HG02970 (cell line): ENCODE measurements at regions not wholly inside any gene's neighbourhood (a gene's known extent, or its start where the extent isn't known, plus 50 kb on each side); places are given as distances from the start of the nearest gene placed in this dataset.
"Not testable (repeated sequence)": the region's sequence is repeated elsewhere in the genome, so short reads cannot be mapped to it uniquely, and the experiment has no call there.

Experiments
- ATAC-seq: cut with Tn5 transposase; IDR thresholded peaks from one replicate; pipeline ENCODE4 v1.9.1; 2021; ENCODE audit warnings: mild to moderate bottlenecking, moderate library complexity, moderate number of reproducible peaks; ENCODE audit not compliant: unreplicated experiment, low FRiP score

DNA sequence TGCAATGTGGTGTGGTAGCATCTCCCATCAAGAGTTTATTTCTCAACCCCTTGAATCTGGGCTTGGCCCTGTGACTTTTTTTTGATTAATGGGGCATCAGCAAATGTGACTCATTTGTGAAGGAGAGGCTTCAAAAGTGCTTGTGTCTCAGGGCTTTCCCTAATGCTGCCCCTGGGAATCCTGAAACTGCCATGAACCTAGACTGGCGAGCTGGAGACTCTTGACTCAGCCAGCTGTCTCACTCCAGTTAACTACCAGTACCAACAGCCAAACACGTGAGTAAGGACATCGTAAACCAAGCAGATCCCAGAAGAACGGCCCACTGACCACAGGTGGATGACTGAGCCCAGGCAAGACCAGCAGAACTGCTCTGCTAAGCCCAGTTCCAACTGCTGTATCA lies 72.8 kb upstream of the ADTRP start:
- ATAC-seq = no peak

- ATAC-seq = no peak
Observed at GRCh38 chr6:11848852-11849731, 70.5 kb upstream of the ADTRP start.

DNA sequence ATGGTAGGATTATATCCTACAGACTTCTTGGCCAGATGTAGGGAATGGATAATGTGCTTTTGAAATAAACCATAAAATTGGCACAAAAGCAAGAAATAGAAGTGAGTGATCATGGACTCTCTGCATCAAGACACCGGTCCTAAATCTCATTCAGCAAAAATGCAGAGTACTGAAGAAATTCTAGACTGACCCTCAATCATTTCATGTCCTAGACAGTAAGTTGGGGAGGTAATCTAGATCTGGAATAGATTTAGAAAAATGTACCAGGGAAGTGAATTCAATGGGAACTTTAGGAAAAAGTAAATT lies 69.7 kb upstream of the ADTRP start:
- no peak for ATAC-seq

DNA sequence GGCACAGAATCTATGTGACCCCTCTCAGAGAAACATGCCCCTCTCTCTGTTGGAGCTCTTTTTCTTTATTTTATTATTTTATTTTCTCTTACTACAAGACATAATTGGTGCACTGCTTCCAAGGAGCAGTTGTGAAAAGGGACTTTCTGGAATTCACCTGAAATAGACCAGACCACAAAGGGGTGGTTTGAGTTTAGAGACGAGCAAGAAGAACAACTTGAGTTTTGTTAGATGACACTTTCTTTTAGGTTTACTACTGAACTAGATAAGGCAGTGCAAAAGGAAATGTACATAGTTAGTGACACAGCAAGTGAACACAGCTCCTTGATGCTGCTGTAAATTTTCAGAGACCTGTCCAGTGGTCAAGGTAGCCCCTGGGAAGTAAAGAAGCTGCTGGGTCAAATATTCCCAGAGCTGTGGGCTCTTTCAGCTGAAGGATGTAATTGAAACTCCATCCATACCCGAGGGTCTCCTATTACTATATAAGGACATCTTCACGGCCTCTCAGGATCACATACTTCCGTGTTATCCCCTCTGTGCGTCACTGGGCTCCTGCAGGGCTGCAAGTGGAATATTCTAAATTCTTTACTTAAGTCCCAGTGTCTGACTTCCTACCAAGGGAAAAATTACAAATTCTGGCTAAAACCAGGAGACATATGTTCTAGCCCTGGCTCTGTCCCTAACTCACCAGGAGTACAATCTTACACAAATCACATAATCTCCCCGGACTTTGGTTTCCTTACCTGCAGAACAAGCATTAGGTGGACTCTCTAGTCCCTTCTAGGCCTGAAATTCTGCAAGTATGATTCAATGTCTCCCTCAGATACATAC lies 69.1 kb upstream of the ADTRP start:
- no peak for ATAC-seq

- ATAC-seq = not testable (repeated sequence)
Observed at GRCh38 chr6:11847068-11847467, 68.5 kb upstream of the ADTRP start.

GRCh38 chr6:11845664-11846577 lies 67.3 kb upstream of the ADTRP start:
- no peak for ATAC-seq

GRCh38 chr6:11842795-11843194 lies 64.2 kb upstream of the ADTRP start:
- not testable (repeated sequence) for ATAC-seq

DNA sequence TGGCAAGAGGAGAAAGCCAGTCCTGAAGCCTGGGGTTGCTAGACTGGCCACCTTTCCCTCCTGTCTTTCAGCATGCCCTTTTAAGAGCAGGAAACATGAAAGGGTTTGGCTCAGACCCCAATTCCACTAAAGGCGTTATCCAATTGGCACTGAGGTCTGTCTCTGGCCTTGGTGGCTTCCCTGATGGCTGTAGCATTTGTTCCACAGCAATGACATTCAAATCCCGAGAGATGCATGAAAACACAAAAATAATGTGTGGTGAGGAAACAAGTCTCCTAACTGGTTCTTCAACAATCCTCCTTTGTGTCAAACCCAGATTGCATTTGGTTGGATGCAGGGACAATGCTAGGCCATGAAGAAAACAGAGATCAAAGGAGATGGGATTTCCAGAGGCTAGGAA lies 56.5 kb upstream of the ADTRP start:
- ATAC-seq = no peak

- peak; percentile 77 for ATAC-seq
Observed at GRCh38 chr6:11833626-11834592, 55.3 kb upstream of the ADTRP start.

DNA sequence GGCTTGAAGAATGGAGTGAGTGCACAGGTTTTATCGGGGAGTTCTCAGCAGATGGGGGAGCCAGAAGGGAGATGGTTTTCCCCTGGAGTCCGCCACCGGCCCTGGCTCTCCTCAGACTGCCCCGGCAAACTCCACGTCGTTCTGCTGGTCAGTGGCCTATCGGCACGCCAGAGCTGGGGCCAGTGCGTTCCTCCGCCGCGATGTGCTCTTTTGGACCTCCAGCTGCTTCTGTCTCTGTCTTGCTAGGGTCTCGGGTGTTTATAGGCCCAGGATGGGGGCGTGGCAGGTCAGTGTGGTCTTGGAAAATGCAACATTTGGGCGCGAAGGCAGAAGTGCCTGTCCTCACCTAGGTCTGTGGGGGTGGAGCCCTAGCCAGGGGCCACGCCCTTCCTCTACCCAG lies 53.0 kb upstream of the ADTRP start:
- no peak for ATAC-seq

GRCh38 chr6:11830520-11830919 lies 51.9 kb upstream of the ADTRP start:
- no peak for ATAC-seq

GRCh38 chr6:11830105-11830504 lies 51.5 kb upstream of the ADTRP start:
- ATAC-seq = no peak

- no peak for ATAC-seq
Observed at GRCh38 chr6:11828262-11828870, 49.8 kb upstream of the ADTRP start.
